Activated CD4-positive, alpha-beta memory T cell treated with anti-CD3 and anti-CD28 coated beads, Interleukin-2, amount 10 ng/mL, durations not matched to agents 7 days and 5 days (primary cell): ENCODE measurements at regions not wholly inside any gene's neighbourhood (a gene's known extent, or its start where the extent isn't known, plus 50 kb on each side); places are given as distances from the start of the nearest gene placed in this dataset.
A peak's percentile ranks its signal among the peaks of the same experiment; 100 is the strongest.
"Not testable (repeated sequence)": the region's sequence is repeated elsewhere in the genome, so short reads cannot be mapped to it uniquely, and the experiment has no call there.

ENCODE experiments used
- CTCF ChIA-PET: fragments of 350-600 bp; sonication (Branson Sonifier 250); formaldehyde crosslinking; loops from one replicate; lab custom pipeline; 2021; ENCODE audit warnings: antibody characterized with exemption, inconsistent platforms; lab: Charles Lee
- POLR2A ChIA-PET: fragments of 350-600 bp; sonication (Branson Sonifier 250); formaldehyde crosslinking; loops from one replicate; lab custom pipeline; 2021; ENCODE audit warnings: antibody characterized with exemption; lab: Charles Lee
- DNase-seq: peaks from one replicate; pipeline ENCODE4 v3.0.0-alpha.2; 2020
- H3K27ac Mint-ChIP-seq: one replicate; pipeline ENCODE4 v1.8.0; 2021; ENCODE audit warnings: mild to moderate bottlenecking, mixed read lengths
- H3K27me3 Mint-ChIP-seq: one replicate; pipeline ENCODE4 v1.8.0; 2021; ENCODE audit warnings: mixed read lengths
- H3K36me3 Mint-ChIP-seq: one replicate; pipeline ENCODE4 v1.8.0; 2021; ENCODE audit warnings: low read depth, mixed read lengths
- H3K4me1 Mint-ChIP-seq: one replicate; pipeline ENCODE4 v1.8.0; 2021; ENCODE audit warnings: mixed read lengths
- H3K4me3 Mint-ChIP-seq: one replicate; pipeline ENCODE4 v1.8.0; 2021; ENCODE audit warnings: mild to moderate bottlenecking, mixed read lengths
- H3K9me3 Mint-ChIP-seq: one replicate; pipeline ENCODE4 v1.8.0; 2021; ENCODE audit warnings: mixed read lengths

- Mint-ChIP-seq H3K9me3 (peaks cover 20% of the 10 kb centered on the region), H3K27me3 (no peaks in the 10 kb centered on the region), H3K27ac (no peak overlapping the region), H3K4me3 (no peak overlapping the region), H3K36me3 (peaks cover 14% of the 10 kb centered on the region), H3K4me1 (peaks cover 7% of the 10 kb centered on the region)
- CTCF ChIA-PET, result no interaction called here
- no peak for DNase-seq
- POLR2A ChIA-PET, result no interaction called here
These were observed 257.8 kb upstream of the AMIGO2 start for GRCh38 chr12:47337581-47337980.

GRCh38 chr12:47333271-47333858 is 253.6 kb upstream of the AMIGO2 start:
- CTCF ChIA-PET, POLR2A ChIA-PET, H3K27ac Mint-ChIP-seq, H3K4me3 Mint-ChIP-seq, DNase-seq, H3K27me3 Mint-ChIP-seq: not testable (repeated sequence)
- peaks cover 11% of the 10 kb centered on the region for H3K36me3 Mint-ChIP-seq
- H3K4me1 Mint-ChIP-seq, result peaks cover 17% of the 10 kb centered on the region
- peaks cover 16% of the 10 kb centered on the region for H3K9me3 Mint-ChIP-seq

GRCh38 chr12:47328831-47329545 is 249.2 kb upstream of the AMIGO2 start:
- Mint-ChIP-seq H3K36me3 (no peaks in the 10 kb centered on the region), H3K4me1 (peaks cover 10% of the 10 kb centered on the region), H3K27ac (no peak overlapping the region), H3K4me3 (no peak overlapping the region), H3K27me3 (no peaks in the 10 kb centered on the region), H3K9me3 (no peaks in the 10 kb centered on the region)
- DNase-seq, result no peak
- ChIA-PET CTCF (no interaction called here), POLR2A (interaction anchor here (1.2 kb wide), 1 partner anchor 32 kb away, joined by 4 read pairs; no protein-coding TSS in a partner anchor)

- H3K27me3 Mint-ChIP-seq, result no peaks in the 10 kb centered on the region
- ChIA-PET POLR2A (no interaction called here), CTCF (interaction anchor here (0.6 kb wide), 1 partner anchor 144 kb away, joined by 3 read pairs; no protein-coding TSS in a partner anchor)
- H3K4me3 Mint-ChIP-seq, result no peak overlapping the region
- no peak overlapping the region for H3K27ac Mint-ChIP-seq
- no peaks in the 10 kb centered on the region for H3K36me3 Mint-ChIP-seq
- H3K4me1 Mint-ChIP-seq, result peaks cover 10% of the 10 kb centered on the region
- DNase-seq, result no peak
- no peaks in the 10 kb centered on the region for H3K9me3 Mint-ChIP-seq
These were observed 246.4 kb upstream of the AMIGO2 start for GRCh38 chr12:47326190-47326589.

- H3K27ac Mint-ChIP-seq, result no peak overlapping the region
- CTCF ChIA-PET, result no interaction called here
These were observed 244.0 kb upstream of the AMIGO2 start for GRCh38 chr12:47323802-47324201.

GRCh38 chr12:47321436-47321835 is 241.7 kb upstream of the AMIGO2 start:
- no peaks in the 10 kb centered on the region for H3K9me3 Mint-ChIP-seq
- no peaks in the 10 kb centered on the region for H3K27me3 Mint-ChIP-seq
- POLR2A ChIA-PET, result interaction anchor here (1.3 kb wide), 1 partner anchor 125 kb away, joined by 3 read pairs; no protein-coding TSS in a partner anchor
- H3K27ac Mint-ChIP-seq, result no peak overlapping the region
- peaks cover 22% of the 10 kb centered on the region for H3K4me1 Mint-ChIP-seq
- no peaks in the 10 kb centered on the region for H3K36me3 Mint-ChIP-seq
- DNase-seq, result no peak
- H3K4me3 Mint-ChIP-seq, result no peak overlapping the region
- CTCF ChIA-PET, result interaction anchor here (1.3 to 2.4 kb wide), 2 partner anchors 75 to 76 kb away, joined by 3 to 6 read pairs; no protein-coding TSS in a partner anchor

More at GRCh38 chr12:47323802-47324201, 244.0 kb upstream of the AMIGO2 start:
- H3K9me3 Mint-ChIP-seq, result no peaks in the 10 kb centered on the region
- peaks cover 7% of the 10 kb centered on the region for H3K4me1 Mint-ChIP-seq
- POLR2A ChIA-PET, result no interaction called here
- H3K27me3 Mint-ChIP-seq, result no peaks in the 10 kb centered on the region
- H3K4me3 Mint-ChIP-seq, result no peak overlapping the region
- H3K36me3 Mint-ChIP-seq, result no peaks in the 10 kb centered on the region
- no peak for DNase-seq

- DNase-seq, result no peak
- ChIA-PET CTCF (interaction anchor here (1.4 kb wide), 1 partner anchor 19 kb away, joined by 3 read pairs; no protein-coding TSS in a partner anchor), POLR2A (no interaction called here)
- Mint-ChIP-seq H3K36me3 (no peaks in the 10 kb centered on the region), H3K27me3 (no peaks in the 10 kb centered on the region), H3K4me3 (no peak overlapping the region), H3K9me3 (no peaks in the 10 kb centered on the region), H3K4me1 (peaks cover 26% of the 10 kb centered on the region), H3K27ac (no peak overlapping the region)
These were observed 240.0 kb upstream of the AMIGO2 start for GRCh38 chr12:47319746-47320145.

- no peak overlapping the region for H3K4me3 Mint-ChIP-seq
- H3K4me1 Mint-ChIP-seq, result peaks cover 28% of the 10 kb centered on the region
- no peak for DNase-seq
- no peaks in the 10 kb centered on the region for H3K27me3 Mint-ChIP-seq
- ChIA-PET CTCF (interaction anchor here (0.7 to 1.4 kb wide), 2 partner anchors 20 to 101 kb away, joined by 3 to 4 read pairs; no protein-coding TSS in a partner anchor), POLR2A (no interaction called here)
- no peak overlapping the region for H3K27ac Mint-ChIP-seq
- H3K36me3 Mint-ChIP-seq, result no peaks in the 10 kb centered on the region
- H3K9me3 Mint-ChIP-seq, result no peaks in the 10 kb centered on the region
These were observed 239.2 kb upstream of the AMIGO2 start for GRCh38 chr12:47318963-47319362.

- Mint-ChIP-seq H3K27ac (peak overlapping the region; percentile 48), H3K4me1 (peaks cover 31% of the 10 kb centered on the region), H3K9me3 (no peaks in the 10 kb centered on the region), H3K4me3 (peak overlapping the region; percentile 33), H3K27me3 (no peaks in the 10 kb centered on the region), H3K36me3 (no peaks in the 10 kb centered on the region)
- POLR2A ChIA-PET, result interaction anchor here (0.7 to 1.3 kb wide), 5 partner anchors 11 to 101 kb away, joined by 3 to 4 read pairs (median 3); no protein-coding TSS in a partner anchor
- CTCF ChIA-PET, result interaction anchor here (1.1 to 2.7 kb wide), 3 partner anchors 10 to 80 kb away, joined by 3 to 10 read pairs (median 9); no protein-coding TSS in a partner anchor
- no peak for DNase-seq
These were observed 237.6 kb upstream of the AMIGO2 start for GRCh38 chr12:47317175-47317915.

- H3K27me3 Mint-ChIP-seq, result no peaks in the 10 kb centered on the region
- H3K4me1 Mint-ChIP-seq, result peaks cover 31% of the 10 kb centered on the region
- H3K9me3 Mint-ChIP-seq, result no peaks in the 10 kb centered on the region
- CTCF ChIA-PET, result interaction anchor here (2.4 to 2.7 kb wide), 2 partner anchors 9 to 81 kb away, joined by 9 to 10 read pairs; no protein-coding TSS in a partner anchor
- no peak for DNase-seq
- no peaks in the 10 kb centered on the region for H3K36me3 Mint-ChIP-seq
- H3K4me3 Mint-ChIP-seq, result no peak overlapping the region
- POLR2A ChIA-PET, result interaction anchor here (1.3 kb wide), 1 partner anchor 81 kb away, joined by 3 read pairs; no protein-coding TSS in a partner anchor
- peak overlapping the region; percentile 48 for H3K27ac Mint-ChIP-seq
These were observed 236.9 kb upstream of the AMIGO2 start for GRCh38 chr12:47316609-47317049.

- Mint-ChIP-seq H3K4me3 (no peak overlapping the region), H3K4me1 (peaks cover 31% of the 10 kb centered on the region), H3K27ac (no peak overlapping the region)
These were observed 235.2 kb upstream of the AMIGO2 start for GRCh38 chr12:47314996-47315395.

GRCh38 chr12:47312808-47313426 is 233.2 kb upstream of the AMIGO2 start:
- Mint-ChIP-seq H3K4me1 (peaks cover 31% of the 10 kb centered on the region), H3K27ac (no peak overlapping the region), H3K4me3 (no peak overlapping the region), H3K9me3 (no peaks in the 10 kb centered on the region), H3K27me3 (no peaks in the 10 kb centered on the region), H3K36me3 (no peaks in the 10 kb centered on the region)
- no peak for DNase-seq
- ChIA-PET POLR2A (no interaction called here), CTCF (no interaction called here)

More at GRCh38 chr12:47314996-47315395, 235.2 kb upstream of the AMIGO2 start:
- Mint-ChIP-seq H3K9me3 (no peaks in the 10 kb centered on the region), H3K27me3 (no peaks in the 10 kb centered on the region), H3K36me3 (no peaks in the 10 kb centered on the region)
- CTCF ChIA-PET, result no interaction called here
- DNase-seq, result no peak
- POLR2A ChIA-PET, result no interaction called here
